Body of pancreas (tissue), 4 donors: ENCODE measurements at regions not wholly inside any gene's neighbourhood (a gene's known extent, or its start where the extent isn't known, plus 50 kb on each side); places are given as distances from the start of the nearest gene placed in this dataset.

Source experiments
- CTCF ChIP-seq, 7 experiments: fragments of 450-650 bp in 4 of 7; fragments of 200-600 bp in 3 of 7; sonication (generic) in 3 of 7; IDR thresholded peaks; one replicate each; pipeline ENCODE4 v1.5.1; 2016 to 2019; ENCODE audit warnings: antibody characterized with exemption in 7 of 7
- POLR2A ChIP-seq, 3 donors: fragments of 450-650 bp; IDR thresholded peaks; one replicate each; pipeline ENCODE4 v1.6.1; 2016; ENCODE audit warnings: antibody characterized with exemption in 3 of 3, mild to moderate bottlenecking in 2 of 3

DNA sequence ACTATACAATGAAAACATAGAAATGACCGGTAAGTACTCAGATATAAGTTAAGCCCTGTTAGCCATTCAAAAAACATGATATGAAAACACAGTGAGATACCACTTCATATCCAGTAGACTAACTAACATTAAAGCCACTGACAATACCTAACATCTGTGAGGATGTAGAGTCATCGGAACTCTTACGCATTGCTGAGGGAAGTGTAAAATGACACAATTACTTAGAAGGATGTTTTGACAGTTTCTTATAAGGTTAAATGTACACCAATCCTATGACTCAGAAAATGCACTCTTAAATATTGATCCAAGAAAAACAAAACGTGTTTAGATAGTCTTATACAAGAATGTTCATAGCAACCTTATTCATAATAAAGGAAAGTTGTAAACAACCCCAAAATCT is 782.9 kb downstream of the BCL11B start:
- TF ChIP-seq CTCF (IDR thresholded peaks at IDR 0.05): no peak
- TF ChIP-seq POLR2A (IDR thresholded peaks at IDR 0.05): no peak
